Left lung (tissue), 4 donors: ENCODE measurements at regions not wholly inside any gene's neighbourhood (a gene's known extent, or its start where the extent isn't known, plus 50 kb on each side); places are given as distances from the start of the nearest gene placed in this dataset.
A peak's percentile ranks its signal among the peaks of the same experiment; 100 is the strongest.
"Not testable (repeated sequence)": the region's sequence is repeated elsewhere in the genome, so short reads cannot be mapped to it uniquely, and the experiment has no call there.

Experiments
- ATAC-seq: fragments of 200-7000 bp; cut with Tn5 transposase; one replicate; pipeline ENCODE4 v1.9.1; 2020; ENCODE audit warnings: moderate library complexity
- DNase-seq, 4 donors: peaks; one replicate each; pipeline ENCODE4 v3.0.0-alpha.2; 2013 to 2020
- H3K27ac ChIP-seq, 2 donors: fragments of 200-600 bp; sonication (generic) in 1 of 2; one replicate each; pipeline versions ENCODE4 v1.5.0 to v1.8.0; 2020 to 2021
- H3K27me3 ChIP-seq, 2 donors: fragments of 200-600 bp; sonication (generic) in 1 of 2; one replicate each; pipeline versions ENCODE4 v1.5.0 to v1.8.0; 2020 to 2021
- H3K36me3 ChIP-seq, 2 donors: fragments of 200-600 bp; sonication (generic) in 1 of 2; one replicate each; pipeline versions ENCODE4 v1.5.0 to v1.8.0; 2020 to 2021
- H3K4me1 ChIP-seq, 2 donors: fragments of 200-600 bp; one replicate each; pipeline ENCODE4 v1.8.0; 2021
- H3K4me3 ChIP-seq, 2 donors: fragments of 200-600 bp; sonication (generic) in 1 of 2; one replicate each; pipeline versions ENCODE4 v1.5.0 to v1.8.0; 2020 to 2021; ENCODE audit warnings: mild to moderate bottlenecking in 1 of 2
- H3K9me3 ChIP-seq, 2 donors: fragments of 200-600 bp; sonication (generic) in 1 of 2; one replicate each; pipeline versions ENCODE4 v1.5.0 to v1.8.0; 2020 to 2021
- CTCF ChIP-seq, 2 donors: fragments of 200-600 bp; sonication (generic) in 1 of 2; IDR thresholded peaks; one replicate each; pipeline versions ENCODE4 v1.5.0 to v1.8.0; 2021; ENCODE audit warnings: antibody characterized with exemption in 2 of 2
- intact Hi-C, 2 donors: fragments of 100-400 bp; cut with DNase I; formaldehyde crosslinking; loops; one replicate each; pipeline versions ENCODE4 v1.11.2 to v1.14.2; 2022
- donor health status: DM: no; HTN: yes; CAD: no.
- donor health status: DM: no; HTN: no; CAD: no.

- TF ChIP-seq CTCF (IDR thresholded peaks at IDR 0.05): no peak
- Histone ChIP-seq H3K4me3 (no peak overlapping the region), H3K9me3 (no peaks in the 10 kb centered on the region), H3K36me3 (no peaks in the 10 kb centered on the region), H3K27me3 (no peaks in the 10 kb centered on the region), H3K27ac (no peak overlapping the region), H3K4me1 (no peaks in the 10 kb centered on the region)
- DNase-seq (no peak), ATAC-seq (peak; percentile 41)
- intact Hi-C loops: no loop called here
These were observed 421.9 kb upstream of the DIPK2B start for GRCh38 chrX:45622538-45622937.

- ATAC-seq (no peak), DNase-seq (no peak)
- no peak for TF ChIP-seq CTCF (IDR thresholded peaks at IDR 0.05)
- Histone ChIP-seq H3K9me3 (no peaks in the 10 kb centered on the region), H3K4me1 (no peaks in the 10 kb centered on the region), H3K4me3 (no peak overlapping the region), H3K27me3 (no peaks in the 10 kb centered on the region), H3K27ac (no peak overlapping the region), H3K36me3 (no peaks in the 10 kb centered on the region)
- intact Hi-C loops: no loop called here
These were observed 421.4 kb upstream of the DIPK2B start for GRCh38 chrX:45622042-45622423.

GRCh38 chrX:45621376-45622041 is 420.8 kb upstream of the DIPK2B start:
- H3K27ac ChIP-seq: no peak overlapping the region
- no peaks in the 10 kb centered on the region for H3K9me3 ChIP-seq
- no peak for DNase-seq
- no peaks in the 10 kb centered on the region for H3K27me3 ChIP-seq
- intact Hi-C loops: no loop called here
- H3K4me1 ChIP-seq: no peaks in the 10 kb centered on the region
- peak; percentile 60 for ATAC-seq
- no peak overlapping the region for H3K4me3 ChIP-seq
- TF ChIP-seq CTCF (IDR thresholded peaks at IDR 0.05): no peak
- no peaks in the 10 kb centered on the region for H3K36me3 ChIP-seq

GRCh38 chrX:45619290-45619689 is 418.6 kb upstream of the DIPK2B start:
- no peak for ATAC-seq
- Histone ChIP-seq H3K27ac (no peak overlapping the region), H3K4me1 (no peaks in the 10 kb centered on the region), H3K36me3 (no peaks in the 10 kb centered on the region), H3K9me3 (no peaks in the 10 kb centered on the region), H3K4me3 (no peak overlapping the region), H3K27me3 (no peaks in the 10 kb centered on the region)
- TF ChIP-seq CTCF (IDR thresholded peaks at IDR 0.05): no peak
- intact Hi-C loops: no loop called here
- no peak for DNase-seq

GRCh38 chrX:45615591-45615990 is 414.9 kb upstream of the DIPK2B start:
- H3K9me3 ChIP-seq, ATAC-seq, H3K4me3 ChIP-seq, DNase-seq, intact Hi-C loops, H3K27ac ChIP-seq, H3K4me1 ChIP-seq, H3K27me3 ChIP-seq, H3K36me3 ChIP-seq: not testable (repeated sequence)

GRCh38 chrX:45614853-45615252 is 414.2 kb upstream of the DIPK2B start:
- intact Hi-C loops: no loop called here
- no peak for DNase-seq
- Histone ChIP-seq H3K9me3 (peaks cover 0 to 11% of the 10 kb centered on the region in 2 donors), H3K36me3 (no peaks in the 10 kb centered on the region), H3K4me1 (no peaks in the 10 kb centered on the region), H3K4me3 (no peak overlapping the region), H3K27me3 (no peaks in the 10 kb centered on the region), H3K27ac (no peak overlapping the region)
- TF ChIP-seq CTCF (IDR thresholded peaks at IDR 0.05): no peak
- ATAC-seq: no peak
